Adrenal gland (tissue), 9 donors: ENCODE measurements at regions not wholly inside any gene's neighbourhood (a gene's known extent, or its start where the extent isn't known, plus 50 kb on each side); places are given as distances from the start of the nearest gene placed in this dataset.

ENCODE experiments used
- DNase-seq, 7 donors: peaks; one replicate each; pipeline ENCODE4 v3.0.0-alpha.2; 2019 to 2020
- H3K27ac ChIP-seq, 5 donors: fragments of 200-600 bp; sonication (generic) in 4 of 5; 1 replicate in 3 of 5; 2 replicates in 2 of 5; pipeline versions ENCODE4 v1.5.1 to v1.8.0; 2016 to 2020; ENCODE audit warnings: mild to moderate bottlenecking in 1 of 5
- H3K27me3 ChIP-seq: fragments of 200-600 bp; 2 replicates; pipeline ENCODE4 v1.8.0; 2021
- H3K36me3 ChIP-seq, 2 donors: fragments of 200-600 bp; replicated peaks in 1 of 2; 1 replicate in 1 of 2; 2 replicates in 1 of 2; pipeline versions ENCODE4 v1.5.1 to v1.8.0; 2018 to 2022
- H3K4me1 ChIP-seq, 2 donors: fragments of 200-600 bp; replicated peaks in 1 of 2; 1 replicate in 1 of 2; 2 replicates in 1 of 2; pipeline versions ENCODE4 v1.5.1 to v1.8.0; 2018 to 2021
- H3K4me3 ChIP-seq, 4 donors: fragments of 200-600 bp; sonication (generic) in 3 of 4; one replicate each; pipeline ENCODE4 v1.5.1; 2016 to 2018
- H3K9me3 ChIP-seq, 3 donors: fragments of 200-600 bp; sonication (generic) in 1 of 3; replicated peaks in 1 of 3; 1 replicate in 2 of 3; 2 replicates in 1 of 3; pipeline versions ENCODE4 v1.5.1 to v1.8.0; 2016 to 2021
- CTCF ChIP-seq, 6 experiments: fragments of 450-650 bp in 4 of 6; fragments of 200-600 bp in 2 of 6; sonication (generic) in 1 of 6; IDR thresholded peaks; 1 replicate in 5 of 6; 2 replicates in 1 of 6; pipeline versions ENCODE4 v1.5.1 to v1.8.0; 2016 to 2021; ENCODE audit warnings: antibody characterized with exemption in 6 of 6, mild to moderate bottlenecking in 2 of 6, moderate library complexity in 1 of 6
- POLR2A ChIP-seq, 2 donors: fragments of 450-650 bp; IDR thresholded peaks; one replicate each; pipeline ENCODE4 v1.6.1; 2017; ENCODE audit warnings: antibody characterized with exemption in 2 of 2, mild to moderate bottlenecking in 2 of 2, moderate library complexity in 1 of 2
- WGBS, 4 donors: extraction: QIAGEN DNeasy Blood & Tissue Kit in 2 of 4; methylation state at CpG; one replicate each; pipeline versions ENCODE4 v1.1.5 to v1.1.7; 2013 to 2017; 5-methylcytosine and 5-hydroxymethylcytosine counted together
- intact Hi-C, 2 donors: fragments of 100-400 bp; cut with DNase I; formaldehyde crosslinking; loops; one replicate each; pipeline versions ENCODE4 v1.14.1 to v1.15.0; 2022 to 2023
- donor health status: healthy with polysubstance abuse.
- donor health status: Bipolar disorder and iron deficiency.
- donor health status: DM: yes; HTN: yes; CAD: no.
- donor health status: DM: no; HTN: no; CAD: no.
- donor health status: DM: no; HTN: no; CAD: no.

DNA sequence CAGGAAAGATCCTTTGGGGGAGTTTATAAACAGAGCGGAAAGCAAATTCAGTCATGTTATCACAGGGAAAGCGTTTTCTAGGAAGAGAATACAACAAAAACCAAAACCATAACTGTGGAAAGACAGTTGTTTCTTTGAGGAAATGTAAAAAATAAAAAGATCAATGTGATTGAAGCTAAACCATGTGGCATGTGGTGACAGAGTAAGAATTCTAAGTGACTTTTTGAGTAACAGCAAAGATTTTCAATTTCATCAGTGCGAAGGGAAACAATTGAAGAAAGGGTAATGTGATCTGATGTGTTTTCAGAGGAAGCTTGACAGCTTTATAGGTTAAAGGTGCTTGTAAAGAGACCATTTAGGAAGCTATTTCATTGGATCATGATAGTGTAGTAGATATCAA, 575.9 kb upstream of the CHORDC1 start:
- Histone ChIP-seq H3K27me3 (no peaks in the 10 kb centered on the region), H3K4me3 (no peak overlapping the region), H3K27ac (no peak overlapping the region), H3K4me1 (no peaks in the 10 kb centered on the region), H3K9me3 (no peaks in the 10 kb centered on the region), H3K36me3 (no peaks in the 10 kb centered on the region)
- 68 to 87% (median 79%) methylated on average over 3 of the region's 3 CpGs for WGBS, 4 donors
- intact Hi-C loops, result no loop called here
- TF ChIP-seq CTCF (IDR thresholded peaks at IDR 0.05), result no peak
- no peak for TF ChIP-seq POLR2A (IDR thresholded peaks at IDR 0.05)
- no peak for DNase-seq

DNA sequence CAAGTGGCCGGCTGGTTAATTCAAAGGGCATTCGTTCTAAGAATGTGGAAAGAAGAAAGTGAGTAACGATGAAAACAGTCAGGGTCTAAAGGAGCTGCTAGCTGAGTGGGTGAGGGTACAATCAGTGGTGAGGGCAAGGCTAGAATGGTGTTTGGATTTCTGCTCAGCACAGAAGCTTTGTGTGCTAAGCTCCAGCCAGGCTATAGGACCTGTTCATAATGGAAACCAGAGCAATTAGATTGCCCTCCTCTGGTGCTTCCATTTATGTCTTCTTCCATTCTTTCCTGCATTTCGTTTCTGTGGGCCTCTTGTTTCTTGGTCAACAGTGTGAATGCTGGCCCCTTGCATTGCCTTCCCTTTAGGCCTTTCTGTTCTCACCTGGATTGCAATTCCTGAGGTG, 572.9 kb upstream of the CHORDC1 start:
- no peak overlapping the region for H3K27ac ChIP-seq
- H3K4me3 ChIP-seq, result no peak overlapping the region
- H3K4me1 ChIP-seq, result no peaks in the 10 kb centered on the region
- intact Hi-C loops, result no loop called here
- H3K27me3 ChIP-seq, result no peaks in the 10 kb centered on the region
- DNase-seq, result no peak
- no peaks in the 10 kb centered on the region for H3K36me3 ChIP-seq
- H3K9me3 ChIP-seq, result no peaks in the 10 kb centered on the region
- WGBS, 4 donors, result 76 to 84% (median 79%) methylated on average over 4 of the region's 4 CpGs
- TF ChIP-seq CTCF (IDR thresholded peaks at IDR 0.05), result no peak
- TF ChIP-seq POLR2A (IDR thresholded peaks at IDR 0.05), result no peak

- H3K27ac ChIP-seq, result no peak overlapping the region
- TF ChIP-seq CTCF (IDR thresholded peaks at IDR 0.05), result no peak
- no peak for TF ChIP-seq POLR2A (IDR thresholded peaks at IDR 0.05)
- H3K4me3 ChIP-seq, result no peak overlapping the region
- H3K36me3 ChIP-seq, result no peaks in the 10 kb centered on the region
- intact Hi-C loops, result no loop called here
- no peaks in the 10 kb centered on the region for H3K27me3 ChIP-seq
- no peaks in the 10 kb centered on the region for H3K4me1 ChIP-seq
- WGBS, 4 donors, result 84 to 89% (median 85%) methylated on average over 3 of the region's 3 CpGs
- no peak for DNase-seq
- no peaks in the 10 kb centered on the region for H3K9me3 ChIP-seq
These were observed 566.1 kb upstream of the CHORDC1 start for GRCh38 chr11:90788961-90789360.

GRCh38 chr11:90784241-90784814, 561.5 kb upstream of the CHORDC1 start:
- Histone ChIP-seq H3K4me1 (no peaks in the 10 kb centered on the region), H3K36me3 (no peaks in the 10 kb centered on the region), H3K4me3 (no peak overlapping the region), H3K27me3 (no peaks in the 10 kb centered on the region), H3K27ac (no peak overlapping the region), H3K9me3 (no peaks in the 10 kb centered on the region)
- no peak for DNase-seq
- TF ChIP-seq POLR2A (IDR thresholded peaks at IDR 0.05) (no peak), CTCF (IDR thresholded peaks at IDR 0.05) (no peak)
- intact Hi-C loops, result no loop called here
- WGBS, 4 donors, result 53 to 70% (median 61%) methylated on average over 2 of the region's 2 CpGs
